SK-N-SH (cell line): ENCODE measurements at regions not wholly inside any gene's neighbourhood (a gene's known extent, or its start where the extent isn't known, plus 50 kb on each side); places are given as distances from the start of the nearest gene placed in this dataset.
"Not testable (repeated sequence)": the region's sequence is repeated elsewhere in the genome, so short reads cannot be mapped to it uniquely, and the experiment has no call there.

Experiments
- CTCF ChIA-PET: fragments of 300-600, 350-600 bp; formaldehyde crosslinking; extraction: SDS; loops from one replicate; lab custom pipeline; 2021; lab: Yijun Ruan, JAX
- POLR2A ChIA-PET: fragments of 350-600 bp; sonication (Branson Sonifier 250); formaldehyde crosslinking; extraction: SDS; loops from one replicate; lab custom pipeline; 2020; ENCODE audit warnings: antibody characterized with exemption, inconsistent platforms; lab: Yijun Ruan, JAX
- DNase-seq: peaks from one replicate; pipeline ENCODE4 v3.0.0; 2012
- H2AFZ ChIP-seq: fragments of 200-600 bp; sonication (generic); 2 replicates; pipeline ENCODE4 v1.8.1; 2016; ENCODE audit warnings: antibody characterized with exemption, mild to moderate bottlenecking, low read depth
- H3F3A ChIP-seq: fragments of 200-600 bp; sonication (generic); replicated peaks from 2 replicates; pipeline ENCODE3; 2016; ENCODE audit warnings: antibody characterized with exemption, mild to moderate bottlenecking; ENCODE audit not compliant: insufficient read depth
- H3K27ac ChIP-seq, 2 experiments: fragments of 200-500 bp in 1 of 2; fragments of 200-600 bp in 1 of 2; sonication (Bioruptor generic) in 1 of 2; sonication (generic), shearing (Covaris generic) in 1 of 2; 2 replicates each; pipeline versions ENCODE4 v1.5.1 to v1.6.1; 2014 to 2016; ENCODE audit warnings: low read depth in 2 of 2, inconsistent platforms in 1 of 2, low read length in 1 of 2, mild to moderate bottlenecking in 1 of 2, mixed read lengths in 1 of 2
- H3K27me3 ChIP-seq: fragments of 200-600 bp; sonication (generic), shearing (Covaris generic); 2 replicates; pipeline ENCODE4 v1.6.1; 2016; ENCODE audit warnings: mixed run types; ENCODE audit not compliant: insufficient read depth
- H3K36me3 ChIP-seq, 2 experiments: fragments of 200-500 bp in 1 of 2; fragments of 200-600 bp in 1 of 2; sonication (Bioruptor generic) in 1 of 2; sonication (generic) in 1 of 2; replicated peaks in 1 of 2; 2 replicates each; pipeline versions ENCODE3 to v1.5.1; 2014 to 2016; ENCODE audit warnings: low read length in 1 of 2, mild to moderate bottlenecking in 1 of 2; ENCODE audit not compliant: insufficient read depth in 2 of 2, control insufficient read depth in 1 of 2
- H3K4me1 ChIP-seq, 2 experiments: fragments of 200-500 bp in 1 of 2; fragments of 200-600 bp in 1 of 2; sonication (Bioruptor generic) in 1 of 2; sonication (generic), shearing (Covaris generic) in 1 of 2; 2 replicates each; pipeline versions ENCODE4 v1.5.1 to v1.6.1; 2014 to 2016; ENCODE audit warnings: low read depth in 1 of 2, low read length in 1 of 2, mixed run types in 1 of 2; ENCODE audit not compliant: insufficient read depth in 2 of 2, control insufficient read depth in 1 of 2
- H3K4me2 ChIP-seq: fragments of 200-600 bp; sonication (generic), shearing (Covaris generic); 2 replicates; pipeline ENCODE4 v1.6.1; 2017; ENCODE audit warnings: mixed run types
- H3K4me3 ChIP-seq, 2 experiments: fragments of 200-500 bp in 1 of 2; fragments of 200-600 bp in 1 of 2; sonication (Bioruptor generic) in 1 of 2; sonication (generic), shearing (Covaris generic) in 1 of 2; 2 replicates each; pipeline versions ENCODE4 v1.5.1 to v1.8.1; 2014 to 2016; ENCODE audit warnings: low read depth in 2 of 2, inconsistent platforms in 1 of 2, low read length in 1 of 2, mild to moderate bottlenecking in 1 of 2, mixed read lengths in 1 of 2, moderate library complexity in 1 of 2
- H3K79me2 ChIP-seq: fragments of 200-600 bp; sonication (generic); 2 replicates; pipeline ENCODE4 v1.8.1; 2017; ENCODE audit warnings: mild to moderate bottlenecking; ENCODE audit not compliant: insufficient read depth
- H3K9ac ChIP-seq: fragments of 200-600 bp; sonication (generic); 2 replicates; pipeline ENCODE4 v1.6.1; 2017; ENCODE audit warnings: mixed run types
- H3K9me2 ChIP-seq: fragments of 200-600 bp; sonication (generic); 2 replicates; pipeline ENCODE4 v1.6.1; 2017; ENCODE audit warnings: mixed run types
- H3K9me3 ChIP-seq: fragments of 200-600 bp; sonication (generic); 2 replicates; pipeline ENCODE4 v1.6.1; 2017; ENCODE audit warnings: mixed run types, mild to moderate bottlenecking, moderate library complexity
- H4K20me1 ChIP-seq: fragments of 200-600 bp; sonication (generic); 2 replicates; pipeline ENCODE4 v1.6.1; 2017; ENCODE audit warnings: mild to moderate bottlenecking, mixed run types; ENCODE audit not compliant: insufficient read depth
- EP300 ChIP-seq, 2 experiments: IDR thresholded peaks; 2 replicates each; pipeline versions ENCODE4 v1.4.0 to v1.6.1; 2012; ENCODE audit warnings: borderline replicate concordance in 1 of 2, low read depth in 1 of 2, low read length in 1 of 2
- FOSL2 ChIP-seq: IDR thresholded peaks from 2 replicates; pipeline ENCODE4 v1.4.0; 2012; ENCODE audit warnings: low read depth, mild to moderate bottlenecking, moderate library complexity, borderline replicate concordance
- FOXJ3 ChIP-seq: sonication (generic); formaldehyde crosslinking; IDR thresholded peaks from 2 replicates; pipeline ENCODE4 v1.5.1; 2020; ENCODE audit warnings: mild to moderate bottlenecking, missing genetic modification reagents
- GABPA ChIP-seq: IDR thresholded peaks from 2 replicates; pipeline ENCODE4 v1.4.0; 2012; ENCODE audit warnings: low read depth, mild to moderate bottlenecking
- NFIC ChIP-seq: IDR thresholded peaks from 2 replicates; pipeline ENCODE4 v1.4.0; 2012; ENCODE audit warnings: borderline replicate concordance
- NRF1 ChIP-seq: IDR thresholded peaks from 2 replicates; pipeline ENCODE4 v1.6.1; 2012; ENCODE audit warnings: low read depth, mild to moderate bottlenecking, low read length
- POLR2AphosphoS5 ChIP-seq: IDR thresholded peaks from 2 replicates; pipeline ENCODE4 v1.6.1; 2012; ENCODE audit warnings: low read depth, low read length
- RCOR1 ChIP-seq: fragments of 150-350 bp; IDR thresholded peaks from 2 replicates; pipeline ENCODE4 v1.6.1; 2017; ENCODE audit warnings: antibody characterized with exemption, low read length
- RFX5 ChIP-seq: IDR thresholded peaks from 2 replicates; pipeline ENCODE4 v1.6.1; 2012; ENCODE audit warnings: mild to moderate bottlenecking, improper control_type of control experiment, low read length
- RXRA ChIP-seq: IDR thresholded peaks from 2 replicates; pipeline ENCODE4 v1.4.0; 2012; ENCODE audit warnings: low read depth, mild to moderate bottlenecking, borderline replicate concordance
- TAF1 ChIP-seq: IDR thresholded peaks from 2 replicates; pipeline ENCODE4 v1.6.1; 2012; ENCODE audit warnings: low read depth, mild to moderate bottlenecking, low read length, moderate library complexity, borderline replicate concordance
- USF2 ChIP-seq: fragments of 150-350 bp; IDR thresholded peaks from 2 replicates; pipeline ENCODE4 v1.6.1; 2017; ENCODE audit warnings: antibody characterized with exemption, low read length, low read depth, borderline replicate concordance
- YY1 ChIP-seq: IDR thresholded peaks from 2 replicates; pipeline ENCODE4 v1.4.0; 2012; ENCODE audit warnings: low read depth, mild to moderate bottlenecking
- WGBS: methylation state at CpG from one replicate; pipeline ENCODE4 v1.1.6; 2017; ENCODE audit warnings: low lambda C conversion rate; 5-methylcytosine and 5-hydroxymethylcytosine counted together

GRCh38 chr17:71638668-71639067 is 482.2 kb upstream of the SOX9 start:
- no peaks in the 10 kb centered on the region for H3K79me2 ChIP-seq
- H3K4me3 ChIP-seq, result no peak overlapping the region
- CTCF ChIA-PET, result no interaction called here
- H3K9ac ChIP-seq, result no peak overlapping the region
- no peak for DNase-seq
- no peak overlapping the region for H3K27ac ChIP-seq
- H4K20me1 ChIP-seq, result no peaks in the 10 kb centered on the region
- peaks cover 3% of the 10 kb centered on the region for H3F3A ChIP-seq
- 84% methylated on average over 4 of the region's 4 CpGs for WGBS
- no peaks in the 10 kb centered on the region for H3K9me2 ChIP-seq
- no peak overlapping the region for H3K4me2 ChIP-seq
- no peaks in the 10 kb centered on the region for H3K27me3 ChIP-seq
- H2AFZ ChIP-seq, result no peak overlapping the region
- no peaks in the 10 kb centered on the region for H3K9me3 ChIP-seq
- TF ChIP-seq NFIC (no peak), RXRA (no peak), FOXJ3 (no peak), USF2 (no peak), GABPA (no peak), RCOR1 (no peak), FOSL2 (no peak)
- peaks cover 0 to 2% of the 10 kb centered on the region in 2 experiments; a peak in 1 of 4 replicates for H3K4me1 ChIP-seq
- POLR2A ChIA-PET, result no interaction called here
- H3K36me3 ChIP-seq, result no peaks in the 10 kb centered on the region

GRCh38 chr17:71639865-71640264 is 481.0 kb upstream of the SOX9 start:
- POLR2A ChIA-PET, result no interaction called here
- H4K20me1 ChIP-seq, result no peaks in the 10 kb centered on the region
- H3K27ac ChIP-seq, result no peak overlapping the region
- no peak for DNase-seq
- no peaks in the 10 kb centered on the region for H3K9me3 ChIP-seq
- H3K4me2 ChIP-seq, result no peak overlapping the region
- no peaks in the 10 kb centered on the region for H3K9me2 ChIP-seq
- H3K79me2 ChIP-seq, result no peaks in the 10 kb centered on the region
- no peak overlapping the region for H3K9ac ChIP-seq
- no peaks in the 10 kb centered on the region for H3K4me1 ChIP-seq
- no peaks in the 10 kb centered on the region for H3K27me3 ChIP-seq
- TF ChIP-seq TAF1, result no peak
- TF ChIP-seq YY1, result no peak
- TF ChIP-seq EP300 (IDR thresholded peaks at IDR 0.05; ENCODE audit: borderline replicate concordance in 1 of 2, low read depth in 1 of 2, low read length in 1 of 2), result no peak
- no peak for TF ChIP-seq POLR2AphosphoS5
- TF ChIP-seq NRF1, result no peak
- TF ChIP-seq RFX5, result no peak
- TF ChIP-seq NFIC, result no peak
- TF ChIP-seq, all 33 proteins: peak for 0
- H3K4me3 ChIP-seq, result no peak overlapping the region
- H3K36me3 ChIP-seq, result no peaks in the 10 kb centered on the region
- H2AFZ ChIP-seq, result no peak overlapping the region
- CTCF ChIA-PET, result interaction anchor here (0.5 kb wide), 1 partner anchor 468 kb away, joined by 3 read pairs; no protein-coding TSS in a partner anchor
- H3F3A ChIP-seq, result peaks cover 3% of the 10 kb centered on the region

GRCh38 chr17:71646890-71647289 is 473.9 kb upstream of the SOX9 start:
- H3K4me3 ChIP-seq, H3K27me3 ChIP-seq, H3K4me2 ChIP-seq, POLR2A ChIA-PET, DNase-seq, H3K9ac ChIP-seq, H3K36me3 ChIP-seq, H3F3A ChIP-seq, H3K9me2 ChIP-seq, CTCF ChIA-PET, H3K27ac ChIP-seq, H3K79me2 ChIP-seq, H2AFZ ChIP-seq, H3K9me3 ChIP-seq, H4K20me1 ChIP-seq, H3K4me1 ChIP-seq: not testable (repeated sequence)
- 60% methylated on average over 2 of the region's 2 CpGs for WGBS

- CTCF ChIA-PET, result not testable (repeated sequence)
- WGBS, result 96% methylated on average over 2 of the region's 2 CpGs
Observed at GRCh38 chr17:71648342-71648741, 472.5 kb upstream of the SOX9 start.

More at GRCh38 chr17:71648342-71648741, 472.5 kb upstream of the SOX9 start:
- H3K9me3 ChIP-seq, H3K9ac ChIP-seq, H3K36me3 ChIP-seq, H3K4me3 ChIP-seq, H3F3A ChIP-seq, H3K4me1 ChIP-seq, H2AFZ ChIP-seq, H4K20me1 ChIP-seq, H3K9me2 ChIP-seq, H3K79me2 ChIP-seq, H3K27me3 ChIP-seq, POLR2A ChIA-PET, H3K4me2 ChIP-seq, H3K27ac ChIP-seq, DNase-seq: not testable (repeated sequence)
